SK-N-SH (cell line): ENCODE measurements at regions not wholly inside any gene's neighbourhood (a gene's known extent, or its start where the extent isn't known, plus 50 kb on each side); places are given as distances from the start of the nearest gene placed in this dataset.

Experiments
- CTCF ChIA-PET: fragments of 300-600, 350-600 bp; formaldehyde crosslinking; extraction: SDS; loops from one replicate; lab custom pipeline; 2021; lab: Yijun Ruan, JAX
- POLR2A ChIA-PET: fragments of 350-600 bp; sonication (Branson Sonifier 250); formaldehyde crosslinking; extraction: SDS; loops from one replicate; lab custom pipeline; 2020; ENCODE audit warnings: antibody characterized with exemption, inconsistent platforms; lab: Yijun Ruan, JAX
- DNase-seq: peaks from one replicate; pipeline ENCODE4 v3.0.0; 2012
- H2AFZ ChIP-seq: fragments of 200-600 bp; sonication (generic); 2 replicates; pipeline ENCODE4 v1.8.1; 2016; ENCODE audit warnings: antibody characterized with exemption, mild to moderate bottlenecking, low read depth
- H3F3A ChIP-seq: fragments of 200-600 bp; sonication (generic); replicated peaks from 2 replicates; pipeline ENCODE3; 2016; ENCODE audit warnings: antibody characterized with exemption, mild to moderate bottlenecking; ENCODE audit not compliant: insufficient read depth
- H3K27ac ChIP-seq, 2 experiments: fragments of 200-500 bp in 1 of 2; fragments of 200-600 bp in 1 of 2; sonication (Bioruptor generic) in 1 of 2; sonication (generic), shearing (Covaris generic) in 1 of 2; 2 replicates each; pipeline versions ENCODE4 v1.5.1 to v1.6.1; 2014 to 2016; ENCODE audit warnings: low read depth in 2 of 2, inconsistent platforms in 1 of 2, low read length in 1 of 2, mild to moderate bottlenecking in 1 of 2, mixed read lengths in 1 of 2
- H3K27me3 ChIP-seq: fragments of 200-600 bp; sonication (generic), shearing (Covaris generic); 2 replicates; pipeline ENCODE4 v1.6.1; 2016; ENCODE audit warnings: mixed run types; ENCODE audit not compliant: insufficient read depth
- H3K36me3 ChIP-seq, 2 experiments: fragments of 200-500 bp in 1 of 2; fragments of 200-600 bp in 1 of 2; sonication (Bioruptor generic) in 1 of 2; sonication (generic) in 1 of 2; replicated peaks in 1 of 2; 2 replicates each; pipeline versions ENCODE3 to v1.5.1; 2014 to 2016; ENCODE audit warnings: low read length in 1 of 2, mild to moderate bottlenecking in 1 of 2; ENCODE audit not compliant: insufficient read depth in 2 of 2, control insufficient read depth in 1 of 2
- H3K4me1 ChIP-seq, 2 experiments: fragments of 200-500 bp in 1 of 2; fragments of 200-600 bp in 1 of 2; sonication (Bioruptor generic) in 1 of 2; sonication (generic), shearing (Covaris generic) in 1 of 2; 2 replicates each; pipeline versions ENCODE4 v1.5.1 to v1.6.1; 2014 to 2016; ENCODE audit warnings: low read depth in 1 of 2, low read length in 1 of 2, mixed run types in 1 of 2; ENCODE audit not compliant: insufficient read depth in 2 of 2, control insufficient read depth in 1 of 2
- H3K4me2 ChIP-seq: fragments of 200-600 bp; sonication (generic), shearing (Covaris generic); 2 replicates; pipeline ENCODE4 v1.6.1; 2017; ENCODE audit warnings: mixed run types
- H3K4me3 ChIP-seq, 2 experiments: fragments of 200-500 bp in 1 of 2; fragments of 200-600 bp in 1 of 2; sonication (Bioruptor generic) in 1 of 2; sonication (generic), shearing (Covaris generic) in 1 of 2; 2 replicates each; pipeline versions ENCODE4 v1.5.1 to v1.8.1; 2014 to 2016; ENCODE audit warnings: low read depth in 2 of 2, inconsistent platforms in 1 of 2, low read length in 1 of 2, mild to moderate bottlenecking in 1 of 2, mixed read lengths in 1 of 2, moderate library complexity in 1 of 2
- H3K79me2 ChIP-seq: fragments of 200-600 bp; sonication (generic); 2 replicates; pipeline ENCODE4 v1.8.1; 2017; ENCODE audit warnings: mild to moderate bottlenecking; ENCODE audit not compliant: insufficient read depth
- H3K9ac ChIP-seq: fragments of 200-600 bp; sonication (generic); 2 replicates; pipeline ENCODE4 v1.6.1; 2017; ENCODE audit warnings: mixed run types
- H3K9me2 ChIP-seq: fragments of 200-600 bp; sonication (generic); 2 replicates; pipeline ENCODE4 v1.6.1; 2017; ENCODE audit warnings: mixed run types
- H3K9me3 ChIP-seq: fragments of 200-600 bp; sonication (generic); 2 replicates; pipeline ENCODE4 v1.6.1; 2017; ENCODE audit warnings: mixed run types, mild to moderate bottlenecking, moderate library complexity
- H4K20me1 ChIP-seq: fragments of 200-600 bp; sonication (generic); 2 replicates; pipeline ENCODE4 v1.6.1; 2017; ENCODE audit warnings: mild to moderate bottlenecking, mixed run types; ENCODE audit not compliant: insufficient read depth
- CHD2 ChIP-seq: fragments of 150-350 bp; IDR thresholded peaks from 2 replicates; pipeline ENCODE4 v1.6.1; 2018; ENCODE audit warnings: low read length; ENCODE audit not compliant: partially characterized antibody
- ELF1 ChIP-seq: IDR thresholded peaks from 2 replicates; pipeline ENCODE4 v1.4.0; 2012
- EP300 ChIP-seq, 2 experiments: IDR thresholded peaks; 2 replicates each; pipeline versions ENCODE4 v1.4.0 to v1.6.1; 2012; ENCODE audit warnings: borderline replicate concordance in 1 of 2, low read depth in 1 of 2, low read length in 1 of 2
- FOXJ3 ChIP-seq: sonication (generic); formaldehyde crosslinking; IDR thresholded peaks from 2 replicates; pipeline ENCODE4 v1.5.1; 2020; ENCODE audit warnings: mild to moderate bottlenecking, missing genetic modification reagents
- FOXM1 ChIP-seq: IDR thresholded peaks from 2 replicates; pipeline ENCODE4 v1.4.0; 2012; ENCODE audit warnings: low read depth, mild to moderate bottlenecking
- GABPA ChIP-seq: IDR thresholded peaks from 2 replicates; pipeline ENCODE4 v1.4.0; 2012; ENCODE audit warnings: low read depth, mild to moderate bottlenecking
- GATA2 ChIP-seq: sonication (generic); formaldehyde crosslinking; IDR thresholded peaks from 2 replicates; pipeline ENCODE4 v1.5.0; 2020; ENCODE audit warnings: mild to moderate bottlenecking, missing genetic modification reagents
- IRF3 ChIP-seq: fragments of 150-350 bp; IDR thresholded peaks from 2 replicates; pipeline ENCODE4 v1.6.1; 2016; ENCODE audit warnings: mild to moderate bottlenecking, low read depth, low read length
- MXI1 ChIP-seq: IDR thresholded peaks from 2 replicates; pipeline ENCODE4 v1.6.1; 2012; ENCODE audit warnings: mild to moderate bottlenecking, low read depth, low read length, improper control_type of control experiment
- NRF1 ChIP-seq: IDR thresholded peaks from 2 replicates; pipeline ENCODE4 v1.6.1; 2012; ENCODE audit warnings: low read depth, mild to moderate bottlenecking, low read length
- POLR2AphosphoS5 ChIP-seq: IDR thresholded peaks from 2 replicates; pipeline ENCODE4 v1.6.1; 2012; ENCODE audit warnings: low read depth, low read length
- RFX5 ChIP-seq: IDR thresholded peaks from 2 replicates; pipeline ENCODE4 v1.6.1; 2012; ENCODE audit warnings: mild to moderate bottlenecking, improper control_type of control experiment, low read length
- RXRA ChIP-seq: IDR thresholded peaks from 2 replicates; pipeline ENCODE4 v1.4.0; 2012; ENCODE audit warnings: low read depth, mild to moderate bottlenecking, borderline replicate concordance
- SMC3 ChIP-seq: IDR thresholded peaks from 2 replicates; pipeline ENCODE4 v1.6.1; 2012; ENCODE audit warnings: low read depth, low read length, improper control_type of control experiment
- TAF1 ChIP-seq: IDR thresholded peaks from 2 replicates; pipeline ENCODE4 v1.6.1; 2012; ENCODE audit warnings: low read depth, mild to moderate bottlenecking, low read length, moderate library complexity, borderline replicate concordance
- YY1 ChIP-seq: IDR thresholded peaks from 2 replicates; pipeline ENCODE4 v1.4.0; 2012; ENCODE audit warnings: low read depth, mild to moderate bottlenecking
- WGBS: methylation state at CpG from one replicate; pipeline ENCODE4 v1.1.6; 2017; ENCODE audit warnings: low lambda C conversion rate; 5-methylcytosine and 5-hydroxymethylcytosine counted together
- TF ChIP-seq, protein P1 (sequence below): fragments of 200-600 bp; sonication (generic); IDR thresholded peaks from 2 replicates; pipeline ENCODE4 v1.6.1; 2017; ENCODE audit warnings: antibody characterized with exemption, mild to moderate bottlenecking, moderate library complexity
- TF ChIP-seq, protein P2 (sequence below): fragments of 150-350 bp; IDR thresholded peaks from 2 replicates; pipeline ENCODE4 v1.6.1; 2017; ENCODE audit warnings: antibody characterized with exemption, low read length, low read depth, borderline replicate concordance
- TF ChIP-seq, protein P3 (sequence below): IDR thresholded peaks from 2 replicates; pipeline ENCODE4 v1.4.0; 2012; ENCODE audit warnings: low read depth, borderline replicate concordance

GRCh38 chr4:1562371-1562770 lies 121.7 kb downstream of the FAM53A start:
- H3K36me3 ChIP-seq: no peaks in the 10 kb centered on the region
- no peaks in the 10 kb centered on the region; a peak in 1 of 4 replicates for H3K4me1 ChIP-seq
- H3K4me3 ChIP-seq: no peak overlapping the region
- no peak for DNase-seq
- no peaks in the 10 kb centered on the region for H3K79me2 ChIP-seq
- ChIA-PET CTCF (interaction anchor here (0.8 to 1.5 kb wide), 4 partner anchors 13 to 67 kb away, joined by 3 to 4 read pairs (median 4); no protein-coding TSS in a partner anchor), POLR2A (no interaction called here)
- no peak overlapping the region for H3K4me2 ChIP-seq
- no peak overlapping the region for H3K27ac ChIP-seq
- no peak overlapping the region for H2AFZ ChIP-seq
- H3K27me3 ChIP-seq: peaks cover 76% of the 10 kb centered on the region
- H3K9me3 ChIP-seq: no peaks in the 10 kb centered on the region
- 0 out of 2 replicates have a peak, but pooled peaks cover 5% of the 10 kb centered on the region for H4K20me1 ChIP-seq
- no peaks in the 10 kb centered on the region for H3K9me2 ChIP-seq
- H3F3A ChIP-seq: no peaks in the 10 kb centered on the region
- TF ChIP-seq TAF1 (no peak), FOXJ3 (CRISPR knock-in tag) (no peak), GABPA (no peak), IRF3 (no peak), FOXM1 (no peak), SMC3 (no peak), YY1 (no peak), MXI1 (no peak), POLR2AphosphoS5 (no peak), RXRA (no peak), GATA2 (no peak), CHD2 (no peak), NRF1 (no peak), RFX5 (no peak), EP300 (IDR thresholded peaks at IDR 0.05; ENCODE audit: borderline replicate concordance in 1 of 2, low read depth in 1 of 2, low read length in 1 of 2) (no peak), ELF1 (no peak)
- TF ChIP-seq, protein P1, sequence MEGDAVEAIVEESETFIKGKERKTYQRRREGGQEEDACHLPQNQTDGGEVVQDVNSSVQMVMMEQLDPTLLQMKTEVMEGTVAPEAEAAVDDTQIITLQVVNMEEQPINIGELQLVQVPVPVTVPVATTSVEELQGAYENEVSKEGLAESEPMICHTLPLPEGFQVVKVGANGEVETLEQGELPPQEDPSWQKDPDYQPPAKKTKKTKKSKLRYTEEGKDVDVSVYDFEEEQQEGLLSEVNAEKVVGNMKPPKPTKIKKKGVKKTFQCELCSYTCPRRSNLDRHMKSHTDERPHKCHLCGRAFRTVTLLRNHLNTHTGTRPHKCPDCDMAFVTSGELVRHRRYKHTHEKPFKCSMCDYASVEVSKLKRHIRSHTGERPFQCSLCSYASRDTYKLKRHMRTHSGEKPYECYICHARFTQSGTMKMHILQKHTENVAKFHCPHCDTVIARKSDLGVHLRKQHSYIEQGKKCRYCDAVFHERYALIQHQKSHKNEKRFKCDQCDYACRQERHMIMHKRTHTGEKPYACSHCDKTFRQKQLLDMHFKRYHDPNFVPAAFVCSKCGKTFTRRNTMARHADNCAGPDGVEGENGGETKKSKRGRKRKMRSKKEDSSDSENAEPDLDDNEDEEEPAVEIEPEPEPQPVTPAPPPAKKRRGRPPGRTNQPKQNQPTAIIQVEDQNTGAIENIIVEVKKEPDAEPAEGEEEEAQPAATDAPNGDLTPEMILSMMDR: no peak
- TF ChIP-seq, protein P2, sequence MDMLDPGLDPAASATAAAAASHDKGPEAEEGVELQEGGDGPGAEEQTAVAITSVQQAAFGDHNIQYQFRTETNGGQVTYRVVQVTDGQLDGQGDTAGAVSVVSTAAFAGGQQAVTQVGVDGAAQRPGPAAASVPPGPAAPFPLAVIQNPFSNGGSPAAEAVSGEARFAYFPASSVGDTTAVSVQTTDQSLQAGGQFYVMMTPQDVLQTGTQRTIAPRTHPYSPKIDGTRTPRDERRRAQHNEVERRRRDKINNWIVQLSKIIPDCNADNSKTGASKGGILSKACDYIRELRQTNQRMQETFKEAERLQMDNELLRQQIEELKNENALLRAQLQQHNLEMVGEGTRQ: no peak
- TF ChIP-seq, protein P3, sequence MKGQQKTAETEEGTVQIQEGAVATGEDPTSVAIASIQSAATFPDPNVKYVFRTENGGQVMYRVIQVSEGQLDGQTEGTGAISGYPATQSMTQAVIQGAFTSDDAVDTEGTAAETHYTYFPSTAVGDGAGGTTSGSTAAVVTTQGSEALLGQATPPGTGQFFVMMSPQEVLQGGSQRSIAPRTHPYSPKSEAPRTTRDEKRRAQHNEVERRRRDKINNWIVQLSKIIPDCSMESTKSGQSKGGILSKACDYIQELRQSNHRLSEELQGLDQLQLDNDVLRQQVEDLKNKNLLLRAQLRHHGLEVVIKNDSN: no peak
- WGBS: 46% methylated on average over 6 of the region's 19 CpGs
- no peak overlapping the region for H3K9ac ChIP-seq
